ENCODE measurements at regions not wholly inside any gene's neighbourhood (a gene's known extent, or its start where the extent isn't known, plus 50 kb on each side); places are given as distances from the start of the nearest gene placed in this dataset.

- Histone ChIP-seq H3K4me3 (no peak overlapping the region), H3K4me1 (peaks cover 4 to 12% (median 6%) of the 10 kb centered on the region in 4 donors), H3K27ac (no peak overlapping the region), H3K27me3 (no peaks in the 10 kb centered on the region), H3K36me3 (no peaks in the 10 kb centered on the region), H3K9me3 (no peaks in the 10 kb centered on the region)
- DNase-seq: no peak
- intact Hi-C loops (cut with DNase I; ENCODE audit: low total_unique reads): no loop called here
- TF ChIP-seq POLR2AphosphoS5 (IDR thresholded peaks at IDR 0.05) (no peak), EP300 (IDR thresholded peaks at IDR 0.05; ENCODE audit: low read depth) (no peak), CTCF (IDR thresholded peaks at IDR 0.05) (no peak), POLR2A (IDR thresholded peaks at IDR 0.05) (no peak)
- 88 to 100% methylated on average over 1 to 6 of the region's 6 CpGs for WGBS, 2 donors (ENCODE audit: low coverage in 1 of 2)
- in situ Hi-C loops (cut with MboI; ENCODE audit: low pct_ligation_motif_present in 1 of 4, low pct_unique_long_range_greater_than_20kb in 1 of 4, low sequenced_read_pairs in 3 of 4): no loop called here
Observed at GRCh38 chr1:229122606-229123005, 148.3 kb upstream of the RAB4A start.

- peaks cover 0 to 10% (median under 1%) of the 10 kb centered on the region in 4 donors for H3K4me1 ChIP-seq
- H3K4me3 ChIP-seq: no peak overlapping the region
- no peaks in the 10 kb centered on the region for H3K27me3 ChIP-seq
- H3K27ac ChIP-seq: no peak overlapping the region
- WGBS, 2 donors (ENCODE audit: low coverage in 1 of 2): 71 to 75% methylated on average over 1 of the region's 1 CpG
- DNase-seq: no peak
- intact Hi-C loops (cut with DNase I; ENCODE audit: low total_unique reads): no loop called here
- no peak for TF ChIP-seq EP300 (IDR thresholded peaks at IDR 0.05; ENCODE audit: low read depth)
- TF ChIP-seq CTCF (IDR thresholded peaks at IDR 0.05): no peak
- in situ Hi-C loops (cut with MboI; ENCODE audit: low pct_ligation_motif_present in 1 of 4, low pct_unique_long_range_greater_than_20kb in 1 of 4, low sequenced_read_pairs in 3 of 4): no loop called here
- no peaks in the 10 kb centered on the region for H3K9me3 ChIP-seq
- no peaks in the 10 kb centered on the region for H3K36me3 ChIP-seq
Observed at GRCh38 chr1:229124116-229124515, 146.8 kb upstream of the RAB4A start.

- DNase-seq: peak; percentile 22
- intact Hi-C loops (cut with DNase I; ENCODE audit: low total_unique reads): no loop called here
- H3K27ac ChIP-seq: no peak overlapping the region
Observed at GRCh38 chr1:229124520-229125124, 146.3 kb upstream of the RAB4A start.

GRCh38 chr1:229127301-229127700 lies 143.6 kb upstream of the RAB4A start:
- Histone ChIP-seq H3K4me3 (no peak overlapping the region), H3K9me3 (no peaks in the 10 kb centered on the region), H3K27me3 (no peaks in the 10 kb centered on the region), H3K27ac (no peak overlapping the region), H3K36me3 (no peaks in the 10 kb centered on the region), H3K4me1 (peaks cover 4 to 40% (median 28%) of the 10 kb centered on the region in 4 donors)
- DNase-seq: no peak
- WGBS, 2 donors (ENCODE audit: low coverage in 1 of 2): 0 to 50% methylated on average over 1 to 2 of the region's 2 CpGs
- intact Hi-C loops (cut with DNase I; ENCODE audit: low total_unique reads) (no loop called here), in situ Hi-C loops (cut with MboI; ENCODE audit: low pct_ligation_motif_present in 1 of 4, low pct_unique_long_range_greater_than_20kb in 1 of 4, low sequenced_read_pairs in 3 of 4) (no loop called here)
- TF ChIP-seq EP300 (IDR thresholded peaks at IDR 0.05; ENCODE audit: low read depth) (no peak), CTCF (IDR thresholded peaks at IDR 0.05) (no peak), POLR2A (IDR thresholded peaks at IDR 0.05) (no peak), POLR2AphosphoS5 (IDR thresholded peaks at IDR 0.05) (no peak)

More at GRCh38 chr1:229124520-229125124, 146.3 kb upstream of the RAB4A start:
- Histone ChIP-seq H3K4me1 (peaks cover 0 to 15% (median 5%) of the 10 kb centered on the region in 4 donors), H3K9me3 (no peaks in the 10 kb centered on the region), H3K4me3 (no peak overlapping the region), H3K27me3 (no peaks in the 10 kb centered on the region), H3K36me3 (no peaks in the 10 kb centered on the region)
- in situ Hi-C loops (cut with MboI; ENCODE audit: low pct_ligation_motif_present in 1 of 4, low pct_unique_long_range_greater_than_20kb in 1 of 4, low sequenced_read_pairs in 3 of 4): no loop called here
- TF ChIP-seq POLR2A (IDR thresholded peaks at IDR 0.05) (no peak), EP300 (IDR thresholded peaks at IDR 0.05; ENCODE audit: low read depth) (no peak), CTCF (IDR thresholded peaks at IDR 0.05) (no peak), POLR2AphosphoS5 (IDR thresholded peaks at IDR 0.05) (no peak)
- 50% methylated on average over 11 of the region's 11 CpGs; no CpG with 5 or more reads in 1 of the 2 donors for WGBS, 2 donors (ENCODE audit: low coverage in 1 of 2)
